ENCODE measurements at regions not wholly inside any gene's neighbourhood (a gene's known extent, or its start where the extent isn't known, plus 50 kb on each side); places are given as distances from the start of the nearest gene placed in this dataset.

GRCh38 chrX:94655180-94655579 is 981.2 kb downstream of the FAM133A start:
- TF ChIP-seq JUND (IDR thresholded peaks at IDR 0.05) (no peak), CTCF (IDR thresholded peaks at IDR 0.05; ENCODE audit: low read depth, low read length, missing input control) (no peak)
